A549 (cell line): ENCODE measurements at regions not wholly inside any gene's neighbourhood (a gene's known extent, or its start where the extent isn't known, plus 50 kb on each side); places are given as distances from the start of the nearest gene placed in this dataset.

Experiments
- ATAC-seq, 2 experiments: fragments of 200-7000 bp in 1 of 2; fragments of >200 bp in 1 of 2; cut with Nextera tagmentation in 1 of 2; cut with Tn5 transposase in 1 of 2; 3 replicates each; pipeline versions ENCODE4 v1.8.0 to v1.9.1; 2018 to 2020; ENCODE audit warnings: mild to moderate bottlenecking in 1 of 2, moderate library complexity in 1 of 2
- CTCF ChIA-PET: fragments of 300-600 bp; sonication (Branson Sonifier 250); formaldehyde crosslinking; extraction: SDS; loops from one replicate; lab custom pipeline; 2021; ENCODE audit warnings: antibody characterized with exemption, inconsistent platforms; lab: Yijun Ruan, JAX
- POLR2A ChIA-PET: fragments of 350-600 bp; formaldehyde crosslinking; extraction: SDS; loops from one replicate; lab custom pipeline; 2021; ENCODE audit warnings: antibody characterized with exemption, inconsistent platforms; lab: Yijun Ruan, JAX
- DNase-seq, 2 experiments: peaks; one replicate each; pipeline versions ENCODE4 v3.0.0 to v3.0.0-alpha.2; 2011 to 2016; ENCODE audit warnings: low read depth in 1 of 2, low spot score in 1 of 2
- FAIRE-seq: peaks from 2 replicates; lab custom pipeline; 2011; peaks lifted over from hg19 to GRCh38; lab: Jason Lieb, UNC
- H3K27ac ChIP-seq, 2 experiments: fragments of >200 bp; sonication (Bioruptor Twin); formaldehyde crosslinking; 3 replicates each; pipeline ENCODE4 v1.5.1; 2016 to 2017
- H3K4me1 ChIP-seq: fragments of >200 bp; sonication (Bioruptor Twin); formaldehyde crosslinking; 3 replicates; pipeline ENCODE4 v1.6.1; 2016
- H3K4me2 ChIP-seq: fragments of >200 bp; sonication (Bioruptor Twin); formaldehyde crosslinking; 3 replicates; pipeline ENCODE4 v1.6.1; 2016
- H3K4me3 ChIP-seq: fragments of >200 bp; sonication (Bioruptor Twin); formaldehyde crosslinking; 3 replicates; pipeline ENCODE4 v1.5.1; 2016
- H3K9me3 ChIP-seq: fragments of >200 bp; sonication (Bioruptor Twin); formaldehyde crosslinking; 3 replicates; pipeline ENCODE4 v1.6.1; 2016
- BCL3 ChIP-seq: fragments of >200 bp; sonication (Bioruptor Twin); formaldehyde crosslinking; IDR thresholded peaks from 3 replicates; pipeline ENCODE4 v1.6.1; 2016
- BHLHE40 ChIP-seq: IDR thresholded peaks from 2 replicates; pipeline ENCODE4 v1.6.1; 2012; ENCODE audit warnings: low read depth, low read length, inconsistent platforms
- CBX2 ChIP-seq: fragments of 200-600 bp; sonication (generic); IDR thresholded peaks from 2 replicates; pipeline ENCODE4 v1.6.1; 2016; ENCODE audit warnings: low read depth, mild to moderate bottlenecking, borderline replicate concordance
- CEBPB ChIP-seq, 2 experiments: fragments of >200 bp in 1 of 2; sonication (Bioruptor Twin) in 1 of 2; formaldehyde crosslinking in 1 of 2; IDR thresholded peaks; 2 replicates each; pipeline ENCODE4 v1.6.1; 2012 to 2016
- CHD2 ChIP-seq: fragments of 150-350 bp; IDR thresholded peaks from 2 replicates; pipeline ENCODE4 v1.6.1; 2014; ENCODE audit warnings: low read length; ENCODE audit not compliant: partially characterized antibody
- CHD4 ChIP-seq: fragments of 200-600 bp; sonication (generic); IDR thresholded peaks from 2 replicates; pipeline ENCODE4 v1.6.1; 2016; ENCODE audit warnings: antibody characterized with exemption, mild to moderate bottlenecking, borderline replicate concordance
- EHMT2 ChIP-seq: fragments of 200-600 bp; sonication (generic); IDR thresholded peaks from 2 replicates; pipeline ENCODE4 v1.6.1; 2016; ENCODE audit warnings: antibody characterized with exemption, low read depth, mild to moderate bottlenecking, moderate library complexity
- ESRRA ChIP-seq: fragments of 150-350 bp; IDR thresholded peaks from 2 replicates; pipeline ENCODE4 v1.6.1; 2014; ENCODE audit warnings: mild to moderate bottlenecking, low read length, borderline replicate concordance
- FOSB ChIP-seq: fragments of 250-450 bp; sonication (Bioruptor Pico); IDR thresholded peaks from 2 replicates; pipeline ENCODE4 v1.5.0; 2020; ENCODE audit warnings: mild to moderate bottlenecking, moderate library complexity
- FOXS1 ChIP-seq: fragments of 250-450 bp; sonication (Bioruptor Pico); IDR thresholded peaks from 2 replicates; pipeline ENCODE4 v1.5.0; 2020; ENCODE audit warnings: mild to moderate bottlenecking, moderate library complexity
- HDAC2 ChIP-seq: fragments of 200-600 bp; sonication (generic); IDR thresholded peaks from 2 replicates; pipeline ENCODE4 v1.6.1; 2016
- HOXA7 ChIP-seq: fragments of 250-450 bp; sonication (Bioruptor Pico); IDR thresholded peaks from 2 replicates; pipeline ENCODE4 v1.5.0; 2020; ENCODE audit warnings: mild to moderate bottlenecking, moderate library complexity
- HOXB5 ChIP-seq: fragments of 250-450 bp; sonication (Bioruptor Pico); IDR thresholded peaks from 2 replicates; pipeline ENCODE4 v1.5.0; 2020; ENCODE audit warnings: mild to moderate bottlenecking, moderate library complexity
- JUNB ChIP-seq: fragments of >200 bp; sonication (Bioruptor Twin); formaldehyde crosslinking; IDR thresholded peaks from 2 replicates; pipeline ENCODE4 v1.6.1; 2016
- KDM1A ChIP-seq: fragments of 200-600 bp; sonication (generic); IDR thresholded peaks from 2 replicates; pipeline ENCODE4 v1.6.1; 2016; ENCODE audit warnings: low read depth, mild to moderate bottlenecking
- KDM5A ChIP-seq: fragments of 200-600 bp; sonication (generic); IDR thresholded peaks from 2 replicates; pipeline ENCODE4 v1.6.1; 2016; ENCODE audit warnings: antibody characterized with exemption, mild to moderate bottlenecking
- MAX ChIP-seq: IDR thresholded peaks from 2 replicates; pipeline ENCODE4 v1.6.1; 2012
- MAZ ChIP-seq: fragments of 150-350 bp; IDR thresholded peaks from 2 replicates; pipeline ENCODE4 v1.6.1; 2014; ENCODE audit warnings: antibody characterized with exemption, low read depth, low read length, borderline replicate concordance
- MYC ChIP-seq: IDR thresholded peaks from 2 replicates; pipeline ENCODE4 v1.6.1; 2012; ENCODE audit warnings: mild to moderate bottlenecking, inconsistent platforms, low read length, improper control_type of control experiment, borderline replicate concordance
- NFE2L2 ChIP-seq: fragments of 150-350 bp; conservative IDR thresholded peaks from 2 replicates; pipeline ENCODE4 v1.6.1; 2014; ENCODE audit warnings: low read length
- NR3C1 ChIP-seq: fragments of >200 bp; sonication (Bioruptor Twin); formaldehyde crosslinking; IDR thresholded peaks from 3 replicates; pipeline ENCODE4 v1.6.1; 2017
- PBX3 ChIP-seq: IDR thresholded peaks from 2 replicates; pipeline ENCODE4 v1.6.1; 2012
- RAD21 ChIP-seq, 2 experiments: fragments of >200 bp in 1 of 2; sonication (Bioruptor Twin) in 1 of 2; formaldehyde crosslinking in 1 of 2; IDR thresholded peaks in 1 of 2; conservative IDR thresholded peaks in 1 of 2; 2 replicates in 1 of 2; 3 replicates in 1 of 2; pipeline ENCODE4 v1.6.1; 2012 to 2018; ENCODE audit warnings: inconsistent platforms in 1 of 2
- RCOR1 ChIP-seq: fragments of 150-350 bp; IDR thresholded peaks from 2 replicates; pipeline ENCODE4 v1.6.1; 2014; ENCODE audit warnings: antibody characterized with exemption, low read length, low read depth
- RNF2 ChIP-seq: fragments of 200-600 bp; sonication (generic); IDR thresholded peaks from 2 replicates; pipeline ENCODE4 v1.6.1; 2016; ENCODE audit warnings: low read depth, mild to moderate bottlenecking, antibody characterized with exemption, moderate library complexity, borderline replicate concordance
- TFCP2L1 ChIP-seq: fragments of 250-450 bp; sonication (Bioruptor Pico); IDR thresholded peaks from 2 replicates; pipeline ENCODE4 v1.5.0; 2021; ENCODE audit warnings: mild to moderate bottlenecking
- TP53 ChIP-seq: fragments of 250-450 bp; sonication (Bioruptor Pico); IDR thresholded peaks from 2 replicates; pipeline ENCODE4 v1.5.0; 2021; ENCODE audit warnings: mild to moderate bottlenecking, moderate library complexity
- ZC3H11A ChIP-seq: fragments of 450-650 bp; IDR thresholded peaks from 2 replicates; pipeline ENCODE4 v1.6.1; 2014; ENCODE audit warnings: antibody characterized with exemption, mild to moderate bottlenecking
- ZNF302 ChIP-seq: fragments of 250-450 bp; sonication (Bioruptor Pico); IDR thresholded peaks from 2 replicates; pipeline ENCODE4 v1.9.0; 2021; ENCODE audit warnings: inconsistent platforms, mild to moderate bottlenecking, moderate library complexity
- ZSCAN20 ChIP-seq: fragments of 250-450 bp; sonication (Bioruptor Pico); IDR thresholded peaks from 2 replicates; pipeline ENCODE4 v1.8.0; 2022; ENCODE audit warnings: mild to moderate bottlenecking, moderate library complexity
- WGBS: methylation state at CpG from one replicate; pipeline ENCODE4 v1.1.6; 2017; ENCODE audit errors: missing lambda C conversion rate; 5-methylcytosine and 5-hydroxymethylcytosine counted together
- TF ChIP-seq, protein P1 (sequence below): fragments of >200 bp; sonication (Bioruptor Twin); formaldehyde crosslinking; IDR thresholded peaks from 2 replicates; pipeline ENCODE4 v1.6.1; 2016
- TF ChIP-seq, protein P2 (sequence below): fragments of 450-650 bp; IDR thresholded peaks from 2 replicates; pipeline ENCODE4 v1.6.1; 2014; ENCODE audit warnings: antibody characterized with exemption
- TF ChIP-seq, protein P3 (sequence below): fragments of >200 bp; sonication (Bioruptor Twin); formaldehyde crosslinking; IDR thresholded peaks from 3 replicates; pipeline ENCODE4 v1.5.1; 2016

DNA sequence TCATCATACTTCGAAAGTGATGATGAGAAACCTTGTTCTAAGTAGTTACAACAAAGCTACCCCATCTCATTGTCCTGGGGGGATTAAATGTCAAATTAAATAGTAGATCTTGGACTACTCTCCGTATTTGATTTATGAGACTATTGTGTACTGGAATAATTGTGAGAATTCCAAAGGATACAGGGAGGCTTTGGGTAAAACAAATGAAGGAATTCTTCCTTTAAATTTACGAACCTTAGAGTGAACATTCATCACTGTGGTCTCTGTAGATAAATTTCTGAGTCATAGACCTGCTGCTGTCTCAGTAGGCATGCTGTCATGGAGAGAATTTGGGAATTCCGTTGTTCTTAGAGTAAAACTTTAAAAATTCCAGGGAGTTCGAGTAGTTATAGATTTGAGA is 836.2 kb downstream of the DNAH5 start:
- CTCF ChIA-PET, result no interaction called here
- Histone ChIP-seq H3K27ac (no peak overlapping the region), H3K4me1 (no peaks in the 10 kb centered on the region), H3K4me3 (no peak overlapping the region), H3K9me3 (no peaks in the 10 kb centered on the region), H3K4me2 (no peak overlapping the region)
- POLR2A ChIA-PET, result no interaction called here
- under 1% methylated on average over 5 of the region's 5 CpGs for WGBS
- TF ChIP-seq MYC (no peak), TFCP2L1 (CRISPR knock-in tag) (no peak), TP53 (no peak), KDM5A (no peak), MAZ (no peak), BHLHE40 (no peak), FOSB (CRISPR knock-in tag) (no peak), NFE2L2 (no peak), HDAC2 (no peak), RNF2 (no peak), PBX3 (no peak), ZC3H11A (no peak), CHD4 (no peak), CBX2 (no peak), HOXA7 (CRISPR knock-in tag) (no peak), FOXS1 (CRISPR knock-in tag) (no peak), NR3C1 (no peak)
- DNase-seq, result no peak
- ATAC-seq, result no peak
- no peak for FAIRE-seq

GRCh38 chr5:13107537-13107936 is 837.0 kb downstream of the DNAH5 start:
- WGBS, result 39% methylated on average over 1 of the region's 1 CpG
- no peak overlapping the region for H3K27ac ChIP-seq
- POLR2A ChIA-PET, result no interaction called here
- no peak for DNase-seq
- no peak for FAIRE-seq
- no peak for ATAC-seq
- H3K4me2 ChIP-seq, result no peak overlapping the region
- CTCF ChIA-PET, result no interaction called here
- no peak overlapping the region for H3K4me3 ChIP-seq
- TF ChIP-seq ZSCAN20 (CRISPR knock-in tag) (no peak), BHLHE40 (no peak), MAX (no peak), HOXB5 (no peak), KDM1A (no peak), JUNB (no peak)
- TF ChIP-seq, protein P1, sequence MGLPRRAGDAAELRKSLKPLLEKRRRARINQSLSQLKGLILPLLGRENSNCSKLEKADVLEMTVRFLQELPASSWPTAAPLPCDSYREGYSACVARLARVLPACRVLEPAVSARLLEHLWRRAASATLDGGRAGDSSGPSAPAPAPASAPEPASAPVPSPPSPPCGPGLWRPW, result no peak
- H3K9me3 ChIP-seq, result no peaks in the 10 kb centered on the region
- no peaks in the 10 kb centered on the region for H3K4me1 ChIP-seq

DNA sequence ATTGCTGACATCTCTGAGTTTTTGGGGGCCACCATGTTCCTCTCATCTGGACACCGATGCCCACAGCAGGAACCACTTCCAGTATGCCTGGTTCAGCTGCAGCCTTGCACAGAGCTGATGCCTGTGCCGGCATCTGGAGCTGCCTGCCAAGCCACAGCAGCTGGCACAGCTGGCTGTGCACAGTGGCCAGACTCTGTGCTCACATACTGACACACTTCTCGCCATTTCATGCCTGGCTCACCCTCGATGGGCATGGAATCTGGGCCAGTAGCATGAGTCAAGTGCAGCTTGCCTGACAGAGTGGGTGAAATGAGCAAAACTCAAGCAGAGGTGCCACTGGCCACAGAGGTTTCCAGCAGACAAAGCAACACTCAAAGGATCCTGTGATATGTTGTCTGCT is 863.4 kb downstream of the DNAH5 start:
- Histone ChIP-seq H3K4me3 (no peak overlapping the region), H3K27ac (no peak overlapping the region), H3K9me3 (no peaks in the 10 kb centered on the region), H3K4me2 (no peak overlapping the region), H3K4me1 (no peaks in the 10 kb centered on the region)
- DNase-seq, result no peak
- ChIA-PET CTCF (no interaction called here), POLR2A (no interaction called here)
- WGBS, result 3% methylated on average over 4 of the region's 4 CpGs
- no peak for ATAC-seq
- TF ChIP-seq RAD21 (conservative IDR thresholded peaks at IDR 0.05 in 1 of 2, IDR thresholded peaks at IDR 0.05 in 1 of 2) (no peak), CEBPB (IDR thresholded peaks at IDR 0.05) (no peak), CHD4 (no peak), ZNF302 (no peak), HDAC2 (no peak), CHD2 (no peak), TFCP2L1 (CRISPR knock-in tag) (no peak), KDM5A (no peak), RCOR1 (no peak), TP53 (no peak), EHMT2 (no peak), NFE2L2 (no peak), FOSB (CRISPR knock-in tag) (no peak), BCL3 (no peak), CBX2 (no peak), NR3C1 (no peak), ESRRA (no peak)
- TF ChIP-seq, protein P2, sequence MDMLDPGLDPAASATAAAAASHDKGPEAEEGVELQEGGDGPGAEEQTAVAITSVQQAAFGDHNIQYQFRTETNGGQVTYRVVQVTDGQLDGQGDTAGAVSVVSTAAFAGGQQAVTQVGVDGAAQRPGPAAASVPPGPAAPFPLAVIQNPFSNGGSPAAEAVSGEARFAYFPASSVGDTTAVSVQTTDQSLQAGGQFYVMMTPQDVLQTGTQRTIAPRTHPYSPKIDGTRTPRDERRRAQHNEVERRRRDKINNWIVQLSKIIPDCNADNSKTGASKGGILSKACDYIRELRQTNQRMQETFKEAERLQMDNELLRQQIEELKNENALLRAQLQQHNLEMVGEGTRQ, result no peak
- TF ChIP-seq, protein P3, sequence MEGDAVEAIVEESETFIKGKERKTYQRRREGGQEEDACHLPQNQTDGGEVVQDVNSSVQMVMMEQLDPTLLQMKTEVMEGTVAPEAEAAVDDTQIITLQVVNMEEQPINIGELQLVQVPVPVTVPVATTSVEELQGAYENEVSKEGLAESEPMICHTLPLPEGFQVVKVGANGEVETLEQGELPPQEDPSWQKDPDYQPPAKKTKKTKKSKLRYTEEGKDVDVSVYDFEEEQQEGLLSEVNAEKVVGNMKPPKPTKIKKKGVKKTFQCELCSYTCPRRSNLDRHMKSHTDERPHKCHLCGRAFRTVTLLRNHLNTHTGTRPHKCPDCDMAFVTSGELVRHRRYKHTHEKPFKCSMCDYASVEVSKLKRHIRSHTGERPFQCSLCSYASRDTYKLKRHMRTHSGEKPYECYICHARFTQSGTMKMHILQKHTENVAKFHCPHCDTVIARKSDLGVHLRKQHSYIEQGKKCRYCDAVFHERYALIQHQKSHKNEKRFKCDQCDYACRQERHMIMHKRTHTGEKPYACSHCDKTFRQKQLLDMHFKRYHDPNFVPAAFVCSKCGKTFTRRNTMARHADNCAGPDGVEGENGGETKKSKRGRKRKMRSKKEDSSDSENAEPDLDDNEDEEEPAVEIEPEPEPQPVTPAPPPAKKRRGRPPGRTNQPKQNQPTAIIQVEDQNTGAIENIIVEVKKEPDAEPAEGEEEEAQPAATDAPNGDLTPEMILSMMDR, result no peak
- FAIRE-seq, result no peak
